Transverse colon (tissue), 4 donors: ENCODE measurements at regions not wholly inside any gene's neighbourhood (a gene's known extent, or its start where the extent isn't known, plus 50 kb on each side); places are given as distances from the start of the nearest gene placed in this dataset.

Source experiments
- DNase-seq: peaks from one replicate; pipeline ENCODE4 v3.0.0-alpha.2; 2019
- H3K27ac ChIP-seq, 4 donors: fragments of 200-600 bp; sonication (generic); 2 replicates each; pipeline ENCODE4 v1.5.1; 2016 to 2018; ENCODE audit warnings: inconsistent platforms in 4 of 4
- H3K27me3 ChIP-seq: fragments of 200-600 bp; sonication (generic); 2 replicates; pipeline ENCODE4 v1.5.1; 2017; ENCODE audit warnings: inconsistent platforms
- H3K36me3 ChIP-seq, 4 donors: fragments of 200-600 bp; sonication (generic); 2 replicates each; pipeline ENCODE4 v1.5.1; 2017 to 2019; ENCODE audit warnings: inconsistent platforms in 4 of 4
- H3K4me1 ChIP-seq, 4 donors: fragments of 200-600 bp; sonication (generic); 2 replicates each; pipeline ENCODE4 v1.5.1; 2017 to 2020; ENCODE audit warnings: inconsistent platforms in 4 of 4
- H3K4me3 ChIP-seq, 4 donors: fragments of 200-600 bp; sonication (generic); 1 replicate in 1 of 4; 2 replicates in 3 of 4; pipeline versions ENCODE4 v1.5.1 to v1.6.1; 2017 to 2019; ENCODE audit warnings: inconsistent platforms in 4 of 4
- H3K9me3 ChIP-seq, 2 donors: fragments of 200-600 bp; sonication (generic); 2 replicates each; pipeline ENCODE4 v1.5.1; 2017 to 2019; ENCODE audit warnings: inconsistent platforms in 2 of 2
- CTCF ChIP-seq, 5 experiments: fragments of 200-600 bp in 3 of 5; fragments of 450-650 bp in 2 of 5; sonication (generic) in 3 of 5; IDR thresholded peaks; 1 replicate in 2 of 5; 2 replicates in 3 of 5; pipeline ENCODE4 v1.5.1; 2016 to 2017; ENCODE audit warnings: antibody characterized with exemption in 5 of 5, inconsistent platforms in 3 of 5, mild to moderate bottlenecking in 2 of 5, moderate library complexity in 1 of 5
- EP300 ChIP-seq: sonication (generic); formaldehyde crosslinking; IDR thresholded peaks from one replicate; pipeline ENCODE4 v1.6.1; 2017; ENCODE audit warnings: antibody characterized with exemption, low read depth
- POLR2A ChIP-seq: fragments of 450-650 bp; IDR thresholded peaks from one replicate; pipeline ENCODE4 v1.6.1; 2016; ENCODE audit warnings: antibody characterized with exemption, mild to moderate bottlenecking, moderate library complexity
- POLR2AphosphoS5 ChIP-seq, 3 donors: sonication (generic); formaldehyde crosslinking; IDR thresholded peaks; one replicate each; pipeline ENCODE4 v1.6.1; 2016; ENCODE audit warnings: antibody characterized with exemption in 3 of 3
- WGBS, 2 donors: methylation state at CpG; one replicate each; pipeline ENCODE4 v1.1.5; 2018; ENCODE audit warnings: low coverage in 1 of 2; 5-methylcytosine and 5-hydroxymethylcytosine counted together
- in situ Hi-C, 4 donors: fragments of 200-750 bp; cut with MboI; loops; one replicate each; pipeline versions ENCODE4 v1.15.0 to v1.15.1; 2017; ENCODE audit warnings: low sequenced_read_pairs in 3 of 4, low pct_ligation_motif_present in 1 of 4, low pct_unique_long_range_greater_than_20kb in 1 of 4
- intact Hi-C: fragments of 100-400 bp; cut with DNase I; formaldehyde crosslinking; loops from one replicate; pipeline ENCODE4 v1.15.1; 2023; ENCODE audit warnings: low total_unique reads

- 100% methylated on average over 2 of the region's 2 CpGs for WGBS, 2 donors
- Histone ChIP-seq H3K27me3 (no peaks in the 10 kb centered on the region), H3K9me3 (no peaks in the 10 kb centered on the region), H3K4me3 (no peak overlapping the region), H3K4me1 (no peaks in the 10 kb centered on the region), H3K36me3 (no peaks in the 10 kb centered on the region), H3K27ac (no peak overlapping the region)
- DNase-seq: no peak
- TF ChIP-seq CTCF (IDR thresholded peaks at IDR 0.05) (no peak), POLR2A (no peak), EP300 (no peak), POLR2AphosphoS5 (IDR thresholded peaks at IDR 0.05) (no peak)
- intact Hi-C loops: no loop called here
- in situ Hi-C loops: no loop called here
Measured at GRCh38 chr2:23146011-23146410, 239.0 kb upstream of the KLHL29 start.

- H3K9me3 ChIP-seq: no peaks in the 10 kb centered on the region
- no peak overlapping the region for H3K27ac ChIP-seq
- in situ Hi-C loops: no loop called here
- intact Hi-C loops: no loop called here
- H3K27me3 ChIP-seq: no peaks in the 10 kb centered on the region
- H3K4me1 ChIP-seq: no peaks in the 10 kb centered on the region
- TF ChIP-seq POLR2A (no peak), POLR2AphosphoS5 (IDR thresholded peaks at IDR 0.05) (no peak), CTCF (IDR thresholded peaks at IDR 0.05) (no peak), EP300 (no peak)
- H3K36me3 ChIP-seq: no peaks in the 10 kb centered on the region
- DNase-seq: no peak
- H3K4me3 ChIP-seq: no peak overlapping the region
- 86% methylated on average over 3 of the region's 3 CpGs; no CpG with 5 or more reads in 1 of the 2 donors for WGBS, 2 donors
Measured at GRCh38 chr2:23148342-23148741, 236.6 kb upstream of the KLHL29 start.

- intact Hi-C loops: no loop called here
- TF ChIP-seq CTCF (IDR thresholded peaks at IDR 0.05) (no peak), EP300 (no peak), POLR2AphosphoS5 (IDR thresholded peaks at IDR 0.05) (no peak), POLR2A (no peak)
- Histone ChIP-seq H3K27ac (no peak overlapping the region), H3K4me3 (no peak overlapping the region), H3K36me3 (no peaks in the 10 kb centered on the region), H3K27me3 (no peaks in the 10 kb centered on the region), H3K9me3 (no peaks in the 10 kb centered on the region), H3K4me1 (no peaks in the 10 kb centered on the region)
- in situ Hi-C loops: no loop called here
- WGBS, 2 donors: 56 to 71% methylated on average over 1 to 2 of the region's 2 CpGs
- no peak for DNase-seq
Measured at GRCh38 chr2:23149777-23150176, 235.2 kb upstream of the KLHL29 start.

- Histone ChIP-seq H3K27me3 (no peaks in the 10 kb centered on the region), H3K36me3 (no peaks in the 10 kb centered on the region), H3K4me3 (no peak overlapping the region), H3K4me1 (no peaks in the 10 kb centered on the region), H3K9me3 (no peaks in the 10 kb centered on the region), H3K27ac (no peak overlapping the region)
- no peak for DNase-seq
- TF ChIP-seq CTCF (IDR thresholded peaks at IDR 0.05): no peak
- TF ChIP-seq EP300: no peak
- no peak for TF ChIP-seq POLR2A
- no peak for TF ChIP-seq POLR2AphosphoS5 (IDR thresholded peaks at IDR 0.05)
- WGBS, 2 donors: 83 to 90% methylated on average over 2 to 3 of the region's 3 CpGs
- in situ Hi-C loops (no loop called here), intact Hi-C loops (no loop called here)
Measured at GRCh38 chr2:23153484-23153883, 231.5 kb upstream of the KLHL29 start.
